Activated CD8-positive, alpha-beta memory T cell treated with anti-CD3 and anti-CD28 coated beads, Interleukin-2, amount 10 ng/mL, durations not matched to agents 7 days and 5 days (primary cell): ENCODE measurements at regions not wholly inside any gene's neighbourhood (a gene's known extent, or its start where the extent isn't known, plus 50 kb on each side); places are given as distances from the start of the nearest gene placed in this dataset.
A peak's percentile ranks its signal among the peaks of the same experiment; 100 is the strongest.

ENCODE experiments used
- ATAC-seq: fragments of 150-1000 bp; cut with Tn5 transposase; one replicate; pipeline ENCODE4 v1.10.0; 2021; ENCODE audit warnings: moderate library complexity
- CTCF ChIA-PET: fragments of 350-600 bp; sonication (Branson Sonifier 250); formaldehyde crosslinking; loops from one replicate; lab custom pipeline; 2021; ENCODE audit warnings: antibody characterized with exemption; lab: Charles Lee
- DNase-seq: peaks from one replicate; pipeline ENCODE4 v3.0.0-alpha.2; 2020
- H3K27ac Mint-ChIP-seq: one replicate; pipeline ENCODE4 v1.8.0; 2021; ENCODE audit warnings: mild to moderate bottlenecking, mixed read lengths
- H3K27me3 Mint-ChIP-seq: one replicate; pipeline ENCODE4 v1.8.0; 2021; ENCODE audit warnings: mixed read lengths
- H3K36me3 Mint-ChIP-seq: one replicate; pipeline ENCODE4 v1.8.0; 2021; ENCODE audit warnings: mild to moderate bottlenecking, mixed read lengths
- H3K4me1 Mint-ChIP-seq: one replicate; pipeline ENCODE4 v1.8.0; 2021; ENCODE audit warnings: mixed read lengths
- H3K4me3 Mint-ChIP-seq: one replicate; pipeline ENCODE4 v1.8.0; 2021; ENCODE audit warnings: mild to moderate bottlenecking, moderate library complexity, mixed read lengths
- H3K9me3 Mint-ChIP-seq: one replicate; pipeline ENCODE4 v1.8.0; 2022; ENCODE audit warnings: low read depth, mixed read lengths

DNA sequence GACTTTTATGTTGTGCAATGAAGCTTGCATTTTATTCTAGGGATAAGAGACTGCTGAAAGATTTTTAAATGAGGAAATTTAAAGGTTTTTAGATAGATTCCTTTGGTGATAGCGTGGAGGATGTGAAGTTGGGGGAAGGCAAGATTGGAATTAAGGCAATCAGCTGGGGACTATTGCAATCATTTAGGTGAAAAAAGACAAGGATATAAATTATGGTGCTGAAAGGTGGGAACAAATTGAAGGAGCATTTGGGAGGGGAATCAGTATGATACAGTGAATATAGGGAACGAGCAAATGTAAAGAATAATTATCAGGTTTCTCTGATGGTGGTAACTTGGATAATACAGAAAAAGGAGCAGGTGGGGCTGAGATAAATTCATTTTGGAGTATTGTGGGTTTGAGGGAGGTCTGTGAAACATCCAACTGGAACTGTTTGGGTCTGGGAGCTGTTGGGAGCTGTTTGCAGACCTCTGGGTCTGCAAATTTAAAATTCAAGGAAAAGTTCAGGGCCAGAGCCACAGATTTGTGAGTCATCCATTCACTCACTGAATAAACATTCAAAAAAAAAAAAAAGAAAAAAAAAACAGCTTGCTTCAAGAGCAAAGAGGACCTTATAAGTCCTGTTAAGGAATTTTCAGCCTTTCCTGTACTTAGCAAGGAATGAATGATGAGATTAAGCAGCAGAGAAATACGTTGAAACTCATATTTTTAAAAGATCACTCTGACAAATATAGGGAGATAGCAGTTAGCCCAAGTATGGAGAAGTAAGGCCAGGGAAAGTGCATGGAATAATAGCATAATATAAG, 257.5 kb upstream of the FN1 start:
- no peak overlapping the region for H3K27ac Mint-ChIP-seq
- CTCF ChIA-PET, result interaction anchor here (0.9 kb wide), 1 partner anchor 10 kb away, joined by 4 read pairs; no protein-coding TSS in a partner anchor
- ATAC-seq (no peak), DNase-seq (no peak)
- H3K9me3 Mint-ChIP-seq, result no peaks in the 10 kb centered on the region
- no peaks in the 10 kb centered on the region for H3K36me3 Mint-ChIP-seq
- no peaks in the 10 kb centered on the region for H3K4me1 Mint-ChIP-seq
- H3K4me3 Mint-ChIP-seq, result no peak overlapping the region
- peaks cover 4% of the 10 kb centered on the region for H3K27me3 Mint-ChIP-seq

DNA sequence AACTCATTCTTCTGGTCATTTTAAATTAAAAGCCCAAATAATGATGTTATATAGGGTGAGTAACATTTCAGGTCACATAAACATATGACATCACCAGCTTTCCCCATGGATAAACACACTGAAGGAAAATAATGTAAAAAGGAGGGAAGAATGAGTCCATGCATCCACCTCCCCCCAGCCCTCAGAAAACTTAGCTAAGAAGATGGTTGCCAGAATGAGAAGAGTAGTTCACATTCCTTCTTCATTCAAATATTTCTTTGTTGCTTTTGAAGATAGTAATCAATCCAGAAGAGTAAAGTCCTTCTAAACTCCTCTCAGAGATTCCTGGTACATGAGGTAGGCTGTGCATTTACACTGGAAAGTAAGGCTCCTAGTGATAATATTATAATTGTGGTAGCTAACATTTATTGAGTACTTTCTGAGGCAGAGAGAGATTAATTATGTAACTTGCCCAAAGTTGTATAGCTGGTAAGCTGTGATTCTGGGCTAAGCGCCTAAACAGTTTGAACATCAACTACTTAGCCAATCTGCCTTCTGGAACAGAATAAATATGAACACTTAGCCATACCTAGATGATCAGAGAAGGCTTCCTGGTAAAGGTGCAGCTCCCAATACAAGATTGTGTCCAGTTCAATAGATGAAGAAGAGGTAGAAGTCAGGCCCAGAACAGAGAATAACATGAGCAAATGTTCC, 256.7 kb upstream of the FN1 start:
- Mint-ChIP-seq H3K36me3 (no peaks in the 10 kb centered on the region), H3K9me3 (no peaks in the 10 kb centered on the region), H3K4me3 (no peak overlapping the region), H3K27me3 (peaks cover 4% of the 10 kb centered on the region), H3K27ac (no peak overlapping the region), H3K4me1 (no peaks in the 10 kb centered on the region)
- CTCF ChIA-PET, result no interaction called here
- no peak for ATAC-seq
- no peak for DNase-seq

DNA sequence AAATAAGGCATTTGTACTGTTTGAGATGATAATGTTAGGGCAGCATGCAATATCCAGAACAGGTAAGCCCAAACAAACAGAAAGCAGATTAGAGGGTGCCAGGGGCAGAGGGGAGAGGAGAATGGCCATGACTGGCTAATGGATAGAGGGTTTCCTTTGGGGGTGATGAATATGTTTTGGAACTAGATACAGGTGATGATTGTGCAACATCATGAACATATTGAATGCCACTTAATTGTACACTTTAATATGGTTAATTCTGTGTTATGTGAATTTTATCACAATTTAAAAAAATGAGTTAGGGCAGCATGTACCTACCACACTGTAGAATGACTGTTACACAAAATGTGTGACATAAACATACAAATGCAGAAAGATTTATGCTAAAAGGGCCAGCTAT, 255.5 kb upstream of the FN1 start:
- no peak for ATAC-seq
- no peak for DNase-seq
- no peaks in the 10 kb centered on the region for H3K36me3 Mint-ChIP-seq
- no peak overlapping the region for H3K27ac Mint-ChIP-seq
- no peaks in the 10 kb centered on the region for H3K9me3 Mint-ChIP-seq
- no peaks in the 10 kb centered on the region for H3K4me1 Mint-ChIP-seq
- H3K27me3 Mint-ChIP-seq, result peaks cover 4% of the 10 kb centered on the region
- H3K4me3 Mint-ChIP-seq, result no peak overlapping the region
- CTCF ChIA-PET, result no interaction called here

DNA sequence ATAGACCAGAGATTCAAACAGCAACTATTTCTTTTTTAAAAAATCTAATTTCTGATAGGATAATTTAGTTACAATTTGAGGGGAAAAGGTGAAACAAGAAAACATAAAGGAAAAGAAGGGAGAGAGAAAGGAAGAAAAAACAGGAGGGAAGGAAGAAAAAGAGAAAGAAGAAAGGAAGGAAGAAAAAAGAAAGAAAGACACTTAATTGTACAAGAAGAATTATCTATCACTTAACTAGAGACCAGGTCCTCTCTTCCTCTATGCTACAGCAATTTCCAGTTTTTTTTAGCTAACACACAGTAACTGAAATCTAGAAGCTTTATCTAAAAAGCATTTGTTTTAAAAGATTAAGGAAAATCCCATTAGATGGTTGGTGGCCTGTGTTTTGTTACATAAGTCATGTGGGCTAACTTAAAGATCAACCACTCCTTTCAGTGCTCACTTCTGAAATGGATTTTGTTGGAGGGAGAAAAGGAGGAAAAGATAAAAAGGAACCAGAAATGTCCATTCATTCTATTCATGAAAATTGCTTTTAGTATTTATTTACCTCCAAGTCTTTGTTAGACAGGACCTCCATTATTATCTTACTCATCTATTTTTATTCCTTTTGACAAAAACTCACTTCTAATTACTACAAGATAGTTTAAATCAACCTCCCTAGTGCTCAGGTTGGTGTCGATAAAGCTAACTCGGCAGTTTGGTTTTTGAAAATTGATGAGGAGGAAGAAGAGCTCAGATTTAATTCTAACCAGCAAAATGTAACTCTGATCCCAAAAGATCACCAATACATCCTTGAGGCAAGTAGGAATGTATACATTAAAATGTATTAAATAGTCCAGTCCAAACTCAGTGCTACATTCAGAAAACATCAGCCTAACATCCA, 251.5 kb upstream of the FN1 start:
- H3K27ac Mint-ChIP-seq, result no peak overlapping the region
- ATAC-seq, result no peak
- CTCF ChIA-PET, result no interaction called here

DNA sequence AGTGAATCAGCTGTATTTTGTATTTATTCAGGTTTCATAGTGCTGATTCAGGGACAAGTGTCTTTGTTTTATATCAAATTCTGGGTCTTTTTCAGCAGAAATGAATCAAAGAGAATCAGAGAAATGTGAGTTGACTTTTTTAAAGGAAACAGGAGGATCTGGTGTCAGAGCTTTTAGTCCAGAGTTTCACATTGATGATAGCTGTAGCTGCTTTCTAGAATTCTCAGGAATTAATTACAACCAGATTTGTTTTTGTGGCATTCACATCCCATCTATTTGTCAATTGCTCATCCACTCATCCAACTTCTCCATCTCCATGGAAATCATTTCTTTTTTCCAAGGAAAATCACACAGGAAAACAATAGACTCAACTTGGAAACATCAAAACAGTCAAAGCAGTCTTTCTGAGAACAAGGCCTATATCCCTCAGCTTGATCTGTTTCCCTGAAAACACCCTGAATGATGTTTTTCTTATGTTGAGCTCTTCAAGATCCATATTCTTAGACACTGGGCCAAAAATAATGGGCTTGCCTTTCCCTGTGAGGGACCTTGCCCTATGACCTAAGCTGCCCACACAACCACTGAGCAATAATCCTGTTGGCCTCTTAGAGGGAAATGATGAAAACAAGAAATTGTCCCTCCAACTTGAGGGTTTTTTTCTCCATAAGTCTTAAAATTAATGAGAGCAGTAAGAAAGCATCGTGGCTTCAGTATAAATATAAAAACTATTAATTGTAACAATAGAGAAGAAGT, 249.5 kb upstream of the FN1 start:
- peaks cover 3% of the 10 kb centered on the region for H3K27me3 Mint-ChIP-seq
- no peaks in the 10 kb centered on the region for H3K9me3 Mint-ChIP-seq
- peaks cover 15% of the 10 kb centered on the region for H3K4me1 Mint-ChIP-seq
- DNase-seq (no peak), ATAC-seq (no peak)
- CTCF ChIA-PET, result interaction anchor here (1.1 kb wide), 1 partner anchor 8 kb away, joined by 3 read pairs; no protein-coding TSS in a partner anchor
- no peak overlapping the region for H3K27ac Mint-ChIP-seq
- no peaks in the 10 kb centered on the region for H3K36me3 Mint-ChIP-seq
- H3K4me3 Mint-ChIP-seq, result no peak overlapping the region

More for the DNA sequence above, 251.5 kb upstream of the FN1 start:
- no peaks in the 10 kb centered on the region for H3K9me3 Mint-ChIP-seq
- no peaks in the 10 kb centered on the region for H3K4me1 Mint-ChIP-seq
- no peak for DNase-seq
- no peak overlapping the region for H3K4me3 Mint-ChIP-seq
- H3K36me3 Mint-ChIP-seq, result no peaks in the 10 kb centered on the region
- no peaks in the 10 kb centered on the region for H3K27me3 Mint-ChIP-seq

DNA sequence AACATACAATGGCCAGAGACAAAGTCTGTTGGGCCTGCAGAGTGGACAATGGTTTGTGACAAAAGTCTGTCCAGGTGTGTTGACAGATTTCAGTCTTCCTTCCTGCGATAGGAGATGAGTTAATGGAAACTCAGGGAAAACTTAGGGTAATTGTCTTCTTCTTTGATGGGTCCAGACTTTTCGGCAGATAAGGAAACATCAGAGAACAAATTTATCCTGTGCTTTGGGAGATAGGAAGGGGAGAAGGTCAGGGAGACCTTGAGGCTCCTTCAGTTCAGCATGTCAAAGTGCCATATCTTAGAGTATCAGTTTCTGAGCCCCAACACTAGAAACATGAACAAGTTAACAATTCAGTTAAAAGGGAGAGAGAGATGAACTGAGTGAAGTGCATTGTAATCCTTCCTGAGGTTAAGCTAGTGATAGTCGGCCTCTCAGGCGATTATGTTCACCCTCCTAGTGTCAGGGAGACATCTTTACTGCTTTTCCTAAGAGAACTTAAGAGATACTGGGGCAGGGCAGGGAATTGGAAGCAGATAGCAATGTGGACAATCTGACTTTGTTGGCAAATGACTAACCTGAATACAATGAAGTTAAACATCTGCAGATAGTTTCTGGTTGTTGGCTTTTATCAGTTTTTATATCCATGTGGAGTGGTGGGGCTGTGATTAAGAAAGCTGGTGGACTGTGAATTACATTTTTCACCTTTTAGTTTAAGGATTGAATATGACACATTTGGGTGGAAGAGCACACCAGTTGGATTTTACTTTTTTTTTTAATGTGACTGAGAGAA, 248.8 kb upstream of the FN1 start:
- H3K36me3 Mint-ChIP-seq, result no peaks in the 10 kb centered on the region
- H3K4me3 Mint-ChIP-seq, result no peak overlapping the region
- no peaks in the 10 kb centered on the region for H3K9me3 Mint-ChIP-seq
- peaks cover 15% of the 10 kb centered on the region for H3K4me1 Mint-ChIP-seq
- H3K27me3 Mint-ChIP-seq, result peaks cover 3% of the 10 kb centered on the region
- CTCF ChIA-PET, result interaction anchor here (0.7 to 1.1 kb wide), 2 partner anchors 8 to 247 kb away, joined by 3 read pairs; no protein-coding TSS in a partner anchor
- no peak for ATAC-seq
- H3K27ac Mint-ChIP-seq, result no peak overlapping the region
- DNase-seq, result no peak

DNA sequence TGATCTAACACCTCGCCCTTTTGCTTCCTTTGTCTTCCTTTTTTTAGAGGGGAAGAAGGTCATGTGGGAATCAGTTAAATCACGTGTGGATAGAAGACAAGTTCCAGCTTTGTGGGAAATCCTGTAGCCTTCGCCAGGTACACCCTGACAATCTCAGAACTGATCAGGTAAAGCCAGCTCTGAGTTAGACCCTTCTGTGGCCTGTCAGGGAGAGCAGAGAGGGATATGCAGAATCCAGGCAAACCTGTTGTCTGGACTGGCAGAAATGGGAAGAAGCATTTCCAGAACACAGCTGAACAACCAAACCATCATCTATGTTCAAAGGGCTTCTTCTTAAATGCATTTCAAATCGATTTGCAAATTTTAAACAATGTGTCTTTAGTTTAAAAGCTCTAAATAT, 247.4 kb upstream of the FN1 start:
- CTCF ChIA-PET, result no interaction called here
- DNase-seq, result no peak
- Mint-ChIP-seq H3K4me3 (no peak overlapping the region), H3K36me3 (no peaks in the 10 kb centered on the region), H3K4me1 (peaks cover 15% of the 10 kb centered on the region), H3K9me3 (no peaks in the 10 kb centered on the region), H3K27me3 (peaks cover 3% of the 10 kb centered on the region), H3K27ac (no peak overlapping the region)
- ATAC-seq, result no peak

DNA sequence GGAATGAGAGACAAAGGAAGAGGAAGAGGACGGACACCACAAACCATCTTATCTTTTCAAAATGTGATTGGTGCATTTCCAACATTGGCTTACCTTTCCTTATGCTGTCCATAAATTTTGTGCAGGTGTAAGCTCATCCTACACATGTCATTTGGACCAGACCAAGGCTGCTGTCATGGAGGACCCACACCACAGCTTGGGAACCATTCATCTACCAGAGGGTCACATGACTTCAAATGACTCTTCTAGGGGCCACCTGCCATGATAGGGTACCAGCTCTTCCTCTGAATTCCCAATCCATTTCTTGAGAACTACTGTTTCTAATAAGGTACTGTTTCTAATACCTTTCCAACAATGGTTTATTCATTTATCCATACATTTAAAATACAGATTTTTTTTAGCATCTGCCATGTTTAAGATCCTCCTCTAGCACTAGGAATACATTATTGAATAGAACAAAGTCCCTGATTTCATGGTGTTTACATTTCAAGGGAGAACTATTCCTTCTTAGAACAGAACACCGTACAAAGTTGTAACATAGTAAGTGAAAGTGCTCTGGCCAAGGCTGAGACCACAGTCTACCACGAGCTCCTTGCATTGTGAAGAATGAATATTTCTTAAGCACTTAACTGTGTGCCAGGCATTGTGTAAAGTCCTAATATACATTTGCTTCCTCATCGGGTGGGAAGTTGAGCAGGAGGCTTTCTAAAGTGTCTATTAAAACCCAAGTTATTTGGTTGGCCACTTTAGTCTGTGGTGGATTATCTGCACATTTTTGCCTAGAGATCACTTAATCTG, 246.1 kb upstream of the FN1 start:
- Mint-ChIP-seq H3K27me3 (peaks cover 3% of the 10 kb centered on the region), H3K4me3 (no peak overlapping the region), H3K4me1 (peaks cover 15% of the 10 kb centered on the region), H3K36me3 (no peaks in the 10 kb centered on the region), H3K27ac (no peak overlapping the region), H3K9me3 (no peaks in the 10 kb centered on the region)
- CTCF ChIA-PET, result no interaction called here
- no peak for DNase-seq
- ATAC-seq, result no peak

DNA sequence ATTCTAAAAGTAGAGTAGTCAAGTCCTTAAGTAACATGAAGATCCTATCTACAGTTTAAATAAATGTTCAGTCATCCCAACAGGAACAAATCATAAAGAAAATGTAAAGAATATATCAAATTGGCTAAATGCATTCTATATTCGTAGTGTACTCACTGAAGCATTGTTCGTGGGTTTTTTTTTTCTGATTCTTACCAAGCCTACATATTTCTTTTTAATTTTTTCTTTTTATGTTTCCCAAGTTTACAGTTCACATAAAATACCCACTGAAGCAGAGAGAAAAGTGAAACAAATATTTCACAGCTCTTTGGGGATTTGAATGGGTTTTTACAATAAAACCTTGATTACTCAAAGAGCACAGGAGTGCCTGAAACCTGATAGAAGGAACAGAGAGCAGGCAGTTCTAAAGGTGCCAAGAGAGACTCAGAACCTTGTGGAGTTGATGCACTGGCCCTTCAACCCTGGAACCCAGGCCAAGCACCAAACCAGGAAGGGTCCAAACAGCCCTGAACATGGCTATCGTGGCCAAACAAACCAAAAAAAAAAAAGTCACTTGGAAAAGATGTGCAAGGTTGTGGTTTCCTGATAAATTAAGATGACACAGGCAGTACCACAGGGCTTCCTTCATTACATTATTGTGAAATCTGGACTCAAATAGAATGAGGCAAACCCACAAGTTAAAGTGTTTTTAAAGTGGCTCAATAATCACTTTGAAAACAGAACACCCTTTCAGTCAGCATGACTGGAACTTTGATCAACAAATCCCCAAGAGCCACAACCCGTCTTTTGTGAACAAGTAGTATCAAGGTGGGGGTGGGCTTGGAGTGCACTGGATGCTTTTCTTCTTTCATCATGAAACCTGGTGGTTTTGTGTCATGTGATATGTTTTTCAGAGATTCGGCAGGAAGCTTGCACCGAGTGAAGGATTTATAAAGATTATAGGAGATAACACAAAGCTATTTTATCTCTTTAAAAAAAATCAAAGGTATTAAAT, 245.0 kb upstream of the FN1 start:
- H3K27me3 Mint-ChIP-seq, result peaks cover 3% of the 10 kb centered on the region
- DNase-seq, result no peak
- ATAC-seq, result peak; percentile 55
- H3K9me3 Mint-ChIP-seq, result no peaks in the 10 kb centered on the region
- CTCF ChIA-PET, result no interaction called here
- H3K4me1 Mint-ChIP-seq, result peaks cover 15% of the 10 kb centered on the region
- no peak overlapping the region for H3K4me3 Mint-ChIP-seq
- no peaks in the 10 kb centered on the region for H3K36me3 Mint-ChIP-seq
- no peak overlapping the region for H3K27ac Mint-ChIP-seq

DNA sequence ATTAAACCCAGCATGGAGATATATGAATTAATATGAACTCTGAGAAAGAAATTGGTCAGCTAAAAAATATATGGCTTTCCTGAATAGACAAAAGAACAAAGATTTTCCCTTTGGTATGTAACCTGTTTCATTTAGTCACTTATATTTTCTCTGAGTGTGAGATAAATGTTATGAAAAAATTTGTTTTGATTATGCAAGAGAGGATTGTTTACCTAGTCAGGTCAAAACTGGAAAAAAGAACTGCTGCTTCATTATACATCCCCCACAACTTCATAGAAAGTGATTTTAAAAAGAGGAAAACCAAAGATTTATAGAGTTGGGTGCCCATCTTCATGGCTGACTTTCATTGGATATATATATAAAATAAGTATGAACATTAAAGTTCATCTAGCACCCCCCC, 242.2 kb upstream of the FN1 start:
- CTCF ChIA-PET, result no interaction called here
- DNase-seq, result no peak
- no peak for ATAC-seq
- Mint-ChIP-seq H3K27me3 (peaks cover 3% of the 10 kb centered on the region), H3K4me1 (peaks cover 15% of the 10 kb centered on the region), H3K27ac (no peak overlapping the region), H3K4me3 (no peak overlapping the region), H3K9me3 (no peaks in the 10 kb centered on the region), H3K36me3 (no peaks in the 10 kb centered on the region)

DNA sequence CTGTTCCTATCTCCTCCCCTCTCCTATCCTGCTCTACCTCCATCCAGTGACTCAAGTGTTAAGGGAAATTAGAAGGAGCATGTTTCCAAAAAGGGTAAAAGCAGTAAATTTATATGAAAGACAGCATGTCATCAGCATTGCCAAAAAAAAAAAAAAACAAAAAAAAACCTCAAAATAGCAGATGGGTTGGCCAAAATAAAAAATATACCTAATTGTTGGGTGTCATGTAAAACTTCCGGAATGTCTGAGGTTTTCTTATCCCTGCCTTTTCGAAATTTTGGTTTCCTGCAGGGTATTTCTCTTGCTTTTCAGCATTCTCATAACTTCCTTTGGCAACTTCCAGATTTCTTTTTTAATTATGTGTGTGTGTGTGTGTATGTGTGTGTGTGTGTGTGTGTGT, 241.6 kb upstream of the FN1 start:
- H3K9me3 Mint-ChIP-seq, result no peaks in the 10 kb centered on the region

More for the DNA sequence above, 241.6 kb upstream of the FN1 start:
- ATAC-seq (no peak), DNase-seq (no peak)
- CTCF ChIA-PET, result no interaction called here
- H3K36me3 Mint-ChIP-seq, result no peaks in the 10 kb centered on the region
- peaks cover 5% of the 10 kb centered on the region for H3K27me3 Mint-ChIP-seq
- peaks cover 15% of the 10 kb centered on the region for H3K4me1 Mint-ChIP-seq
- no peak overlapping the region for H3K4me3 Mint-ChIP-seq
- no peak overlapping the region for H3K27ac Mint-ChIP-seq
